ENCODE measurements at regions not wholly inside any gene's neighbourhood (a gene's known extent, or its start where the extent isn't known, plus 50 kb on each side); places are given as distances from the start of the nearest gene placed in this dataset.
"Not testable (repeated sequence)": the region's sequence is repeated elsewhere in the genome, so short reads cannot be mapped to it uniquely, and the experiment has no call there.

DNA sequence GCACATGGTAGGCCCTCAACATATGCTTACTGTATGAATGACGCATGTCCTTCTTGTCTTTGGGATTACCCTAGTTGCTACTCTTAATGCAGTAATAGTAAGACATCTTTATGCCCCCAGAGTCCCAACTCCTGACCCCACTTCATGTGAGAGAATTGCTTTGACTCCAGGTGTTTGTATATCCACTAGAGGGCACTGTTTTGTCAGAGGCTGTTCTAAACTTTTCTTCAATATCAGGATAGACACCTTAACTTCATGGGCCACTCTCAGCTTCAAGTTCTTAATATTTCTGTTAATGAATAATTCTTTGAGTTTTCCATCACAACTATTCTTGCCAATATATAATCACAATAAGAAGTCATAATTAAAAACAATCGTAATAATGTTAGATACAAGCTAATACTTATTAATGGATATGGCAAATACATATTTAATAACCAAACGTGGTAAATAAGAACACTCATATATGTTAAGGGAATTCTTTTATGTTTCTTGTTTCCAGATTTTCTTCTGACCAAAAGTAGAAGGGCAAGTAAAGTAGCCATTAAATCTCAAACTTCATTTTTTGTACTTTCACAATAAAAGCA, 337.2 kb upstream of the DNAJC19 start:
- DNase-seq, result no peak

DNA sequence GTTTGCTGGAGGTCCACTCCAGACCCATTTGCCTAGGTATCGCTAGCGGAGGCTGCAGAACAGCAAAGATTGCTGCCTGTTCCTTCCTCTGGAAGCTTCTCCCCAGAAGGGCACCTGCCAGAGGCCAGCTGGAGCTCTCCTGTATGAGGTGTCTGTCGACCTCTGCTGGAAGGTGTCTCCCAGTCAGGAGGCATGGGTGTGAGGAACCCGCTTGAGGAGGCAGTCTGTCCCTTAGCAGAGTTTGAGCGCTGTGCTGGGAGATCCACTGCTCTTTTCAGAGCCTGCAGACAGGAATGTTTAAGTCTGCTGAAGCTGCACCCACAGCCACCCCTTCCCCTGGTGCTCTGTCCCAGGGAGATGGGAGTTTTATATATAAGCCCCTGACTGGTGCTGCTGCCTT, 335.0 kb upstream of the DNAJC19 start:
- DNase-seq, result not testable (repeated sequence)

DNA sequence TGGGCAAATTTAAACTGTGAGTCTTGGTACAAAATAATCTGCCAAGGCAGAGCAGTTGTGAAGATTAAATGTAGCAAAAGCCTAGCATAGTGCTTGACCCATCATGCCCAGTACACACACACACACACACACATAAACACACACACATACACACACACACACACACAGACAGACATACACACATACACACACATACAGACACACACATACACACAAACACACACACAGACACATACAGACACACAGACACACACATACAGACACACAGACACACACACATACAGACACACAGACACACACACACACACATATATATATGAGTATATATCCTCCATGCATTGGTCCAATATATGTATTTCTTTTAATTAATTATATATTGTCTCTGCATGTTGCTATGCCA, 328.8 kb upstream of the DNAJC19 start:
- DNase-seq, result no peak

DNA sequence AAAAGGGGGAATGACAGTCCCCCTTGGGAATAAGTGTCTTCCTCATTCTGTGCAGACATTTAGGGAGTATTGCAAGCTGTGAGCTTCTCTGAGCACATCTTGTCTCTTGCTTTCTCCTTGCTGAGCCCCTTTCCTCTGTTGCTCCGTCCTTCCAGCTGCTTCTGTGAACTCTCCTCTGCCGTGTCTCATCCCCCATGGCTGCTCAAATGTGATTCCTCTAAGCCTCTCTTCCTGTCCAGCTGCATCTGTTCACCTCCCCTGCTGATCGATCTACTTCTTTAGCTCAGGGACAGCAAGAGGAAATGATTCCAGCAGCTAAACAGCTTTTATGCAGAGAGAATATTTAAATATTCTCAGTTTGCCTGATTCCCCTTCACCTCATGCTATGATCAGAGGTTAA, 328.0 kb upstream of the DNAJC19 start:
- DNase-seq, result no peak

DNA sequence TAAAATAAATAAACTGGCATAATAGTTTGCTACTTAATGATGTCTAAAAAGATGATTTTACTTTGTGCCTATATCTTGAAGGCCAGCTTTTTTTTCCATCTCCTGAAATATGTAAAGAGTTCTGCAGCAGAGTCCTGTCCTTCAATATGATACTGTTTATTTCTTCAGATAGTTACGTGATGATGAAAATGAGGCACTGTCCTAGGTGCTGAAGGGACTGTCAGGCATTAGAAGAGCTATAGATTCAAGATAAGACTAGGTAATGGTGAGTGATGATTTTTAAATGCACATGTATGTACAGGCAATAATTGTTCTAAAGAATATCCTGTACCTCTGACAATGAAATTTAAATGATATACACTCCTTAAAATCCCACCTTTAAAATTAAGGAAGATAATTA, 326.9 kb upstream of the DNAJC19 start:
- DNase-seq, result no peak

DNA sequence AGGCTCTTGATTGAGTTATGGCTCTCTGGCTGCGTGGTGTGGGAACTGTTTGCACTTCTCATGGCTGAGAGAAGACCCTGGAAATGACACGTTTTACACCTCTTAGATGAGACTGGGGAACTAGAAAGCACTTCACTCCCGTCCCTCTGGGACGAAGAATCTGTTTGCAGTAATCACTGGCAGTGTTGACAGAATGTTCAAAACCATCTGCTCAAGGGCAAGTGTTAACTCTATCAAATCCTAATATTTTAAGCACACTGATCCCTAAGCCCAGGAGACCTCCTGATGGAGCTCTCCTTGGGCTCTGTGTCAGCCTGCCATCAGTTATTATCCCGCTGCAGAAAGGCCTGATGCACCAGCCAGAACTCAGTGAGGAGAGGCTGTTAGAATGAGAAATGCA, 323.8 kb upstream of the DNAJC19 start:
- DNase-seq, result no peak

DNA sequence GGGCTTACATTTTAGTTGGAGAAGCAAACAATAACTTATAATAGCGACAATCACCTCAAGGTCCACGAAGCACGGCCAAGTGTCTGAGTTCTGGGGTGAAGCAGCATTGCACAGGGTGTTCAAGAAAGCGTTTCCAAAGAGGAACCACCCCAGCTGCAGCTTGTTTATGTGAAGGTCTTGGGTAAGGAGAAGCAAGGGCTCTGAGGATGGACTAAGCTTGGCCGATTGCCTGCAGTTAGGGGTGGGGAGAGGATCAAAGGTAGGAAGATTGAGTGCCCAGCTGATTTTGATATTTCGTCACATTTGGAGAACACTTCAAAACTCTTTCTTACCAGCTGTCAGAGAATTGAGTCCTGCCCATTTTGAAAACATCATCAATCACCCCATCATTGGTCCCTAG, 321.6 kb upstream of the DNAJC19 start:
- DNase-seq, result no peak

DNA sequence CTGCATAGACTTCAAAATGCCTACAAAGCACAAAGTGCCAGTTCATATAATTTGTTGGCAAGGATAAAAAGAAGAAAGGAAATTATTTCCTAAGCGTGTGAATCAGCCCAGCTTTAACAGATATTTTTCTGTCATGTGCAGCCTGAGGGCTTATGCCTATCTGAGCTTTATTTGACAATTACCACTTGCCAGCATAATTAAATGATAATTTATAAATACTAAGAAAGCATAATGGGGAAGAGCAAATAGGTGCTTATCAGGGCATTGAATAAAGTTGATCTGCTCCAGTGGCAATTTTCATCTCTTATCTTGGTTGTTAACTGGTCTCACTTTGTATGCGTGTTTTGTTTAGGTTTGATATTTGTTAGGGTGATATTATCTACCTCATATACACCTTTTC, 313.4 kb upstream of the DNAJC19 start:
- DNase-seq, result no peak

DNA sequence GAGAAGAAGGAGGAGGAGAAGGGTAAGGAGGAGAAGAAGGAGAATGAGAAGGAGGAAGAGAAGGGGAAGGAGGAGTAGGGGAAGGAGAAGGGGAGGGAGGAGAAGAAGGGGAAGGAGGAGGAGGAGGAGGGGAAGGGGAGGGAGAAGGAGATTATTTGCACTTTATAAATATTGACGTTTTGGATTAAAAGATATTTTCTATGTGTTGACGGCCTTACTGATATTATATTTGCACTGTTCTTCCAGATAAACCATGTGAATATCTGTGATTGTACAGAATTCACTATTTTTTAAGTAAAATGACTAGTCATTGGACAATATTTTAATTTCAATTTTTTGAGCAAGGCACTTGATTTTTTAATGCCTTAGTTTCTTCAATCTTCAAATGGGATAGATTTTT, 310.5 kb upstream of the DNAJC19 start:
- DNase-seq, result no peak

DNA sequence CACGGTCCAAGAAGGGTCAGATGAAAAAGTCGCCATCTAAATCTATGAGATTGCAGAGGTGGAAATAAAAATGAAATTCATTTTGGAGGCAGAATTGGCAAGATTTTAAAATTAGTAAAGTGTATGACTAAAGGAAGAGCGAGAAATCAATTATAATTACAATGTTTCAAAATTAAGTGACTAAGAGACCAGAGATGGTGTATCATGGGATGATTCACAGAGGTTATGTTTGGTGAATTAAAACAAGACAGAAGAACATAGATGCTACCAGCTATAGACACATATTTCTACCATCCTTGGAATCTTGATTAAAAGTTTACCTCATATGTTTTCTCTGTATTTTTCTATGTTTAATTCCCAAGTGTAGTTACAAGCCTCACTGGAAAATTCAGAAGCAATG, 308.9 kb upstream of the DNAJC19 start:
- DNase-seq, result no peak

DNA sequence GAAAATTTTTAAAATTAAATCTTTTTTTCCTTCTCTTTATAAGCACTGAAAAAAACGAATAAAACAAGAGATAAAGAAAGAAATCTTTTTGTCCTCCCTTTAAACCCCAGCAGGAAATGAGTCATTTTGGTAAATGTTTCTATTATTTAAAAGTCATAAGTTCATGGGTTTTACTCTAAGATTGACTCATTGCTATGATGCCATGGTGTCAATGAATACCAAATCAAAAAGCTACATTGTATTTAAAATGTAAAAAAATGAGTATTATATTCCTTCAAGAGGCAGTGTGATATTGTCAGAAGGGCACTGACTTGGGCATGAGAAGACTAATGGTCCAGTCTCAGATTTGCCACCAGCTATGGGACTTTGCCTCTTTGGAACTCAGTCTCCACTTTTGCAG, 303.4 kb upstream of the DNAJC19 start:
- no peak for DNase-seq

DNA sequence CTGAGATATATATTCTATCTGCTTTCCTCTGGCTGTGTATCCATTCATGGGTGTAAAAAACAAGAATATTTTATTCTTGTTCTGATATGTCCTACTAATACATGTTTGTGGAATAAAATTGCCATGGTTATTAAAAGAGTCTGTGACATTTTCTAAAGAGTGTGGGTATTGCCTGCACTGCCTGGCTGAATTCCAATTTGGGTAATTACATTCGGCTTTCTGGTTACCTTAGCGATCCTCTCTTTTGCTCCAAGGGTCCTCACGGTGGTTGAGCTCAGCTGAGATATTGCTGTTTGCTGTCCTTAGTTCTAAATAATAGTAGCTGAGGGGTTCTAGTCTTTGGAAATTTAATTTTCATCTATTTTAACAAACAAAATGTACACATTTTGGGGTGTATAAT, 301.4 kb upstream of the DNAJC19 start:
- DNase-seq, result no peak

DNA sequence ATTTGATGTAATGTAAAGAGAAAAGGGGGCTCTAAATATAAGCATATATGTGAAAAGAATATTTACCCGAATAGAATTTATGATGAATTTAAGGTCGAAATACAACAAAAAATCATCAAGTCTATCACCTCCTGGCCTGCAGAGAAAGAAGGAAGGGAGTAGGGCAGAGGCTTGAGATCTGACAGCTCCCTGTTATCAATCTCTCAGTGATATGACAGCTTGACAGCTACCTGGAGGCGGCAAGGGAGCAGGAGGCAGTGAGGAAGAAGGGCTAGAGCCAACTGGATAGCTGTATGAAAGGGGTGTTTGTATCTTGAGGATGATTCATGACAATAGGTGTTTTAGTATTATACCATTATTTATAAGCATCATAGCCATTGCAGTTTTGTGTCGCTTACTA, 299.8 kb upstream of the DNAJC19 start:
- no peak for DNase-seq

DNA sequence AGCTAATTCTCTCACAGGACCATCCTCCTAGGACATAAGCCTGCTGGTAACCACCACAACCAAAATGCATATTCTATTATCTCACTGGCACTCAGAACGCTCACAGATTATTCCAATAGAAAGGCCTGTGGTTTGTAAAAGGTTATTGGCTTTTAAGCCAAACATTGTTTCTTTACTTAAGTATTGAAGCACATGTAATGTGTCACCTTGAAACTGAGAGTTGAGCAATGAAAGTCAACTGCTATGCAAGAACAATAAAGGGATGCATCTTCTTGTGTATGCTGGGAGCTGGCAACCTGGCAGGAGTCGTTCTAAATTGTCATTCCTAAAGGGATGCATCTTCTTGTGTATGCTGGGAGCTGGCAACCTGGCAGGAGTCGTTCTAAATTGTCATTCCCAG, 298.6 kb upstream of the DNAJC19 start:
- no peak for DNase-seq

DNA sequence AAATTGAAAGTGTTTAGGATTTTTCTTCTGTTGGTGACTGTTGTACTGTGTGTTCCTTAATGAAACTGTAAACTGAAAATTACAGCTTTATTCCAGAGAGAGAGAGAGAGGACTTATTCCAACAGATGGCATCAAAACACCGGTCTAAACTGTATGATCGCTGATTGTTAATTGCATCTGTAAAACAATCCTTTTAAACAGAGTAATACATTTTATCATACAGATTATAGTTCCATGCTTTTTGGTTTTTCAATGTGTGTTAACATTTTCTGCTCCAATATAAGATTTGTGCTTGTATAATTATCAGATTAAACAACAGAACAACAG, 289.7 kb upstream of the DNAJC19 start:
- DNase-seq, result no peak

DNA sequence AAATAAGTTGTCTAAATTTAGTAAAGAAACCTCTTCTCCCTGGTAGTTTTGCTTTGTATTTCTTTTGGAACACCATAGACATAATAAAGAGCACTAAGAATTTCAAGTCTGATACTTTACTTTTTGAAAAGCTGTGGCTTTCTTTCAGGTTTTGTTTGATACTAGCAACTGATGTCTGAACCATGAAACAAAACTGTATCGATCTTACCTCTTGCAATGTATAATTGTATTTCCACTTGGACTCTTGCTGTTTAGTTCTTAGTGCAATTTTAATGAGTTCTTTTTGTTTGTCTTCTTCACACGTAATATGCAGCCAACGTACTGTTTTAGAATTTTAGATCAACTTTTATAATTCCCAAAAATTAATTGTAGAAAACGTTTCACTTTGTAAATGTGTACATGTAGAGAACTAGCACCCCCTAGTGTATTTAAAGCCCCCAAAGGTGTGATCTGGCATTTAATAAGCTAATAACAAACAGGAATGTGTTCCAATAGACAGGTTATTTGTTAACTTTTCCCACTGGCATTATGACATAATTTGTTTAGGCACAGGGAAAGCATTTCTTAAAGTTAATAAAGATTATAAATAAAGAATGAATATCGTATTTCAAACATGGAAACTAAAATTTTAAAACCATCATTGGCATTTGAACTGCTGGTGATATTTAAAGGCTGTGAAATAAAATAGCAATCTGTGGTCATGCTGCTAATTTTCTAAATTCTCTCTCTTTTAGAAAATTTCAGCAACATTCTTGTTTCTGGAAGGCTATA, 289.1 kb upstream of the DNAJC19 start:
- no peak for DNase-seq

DNA sequence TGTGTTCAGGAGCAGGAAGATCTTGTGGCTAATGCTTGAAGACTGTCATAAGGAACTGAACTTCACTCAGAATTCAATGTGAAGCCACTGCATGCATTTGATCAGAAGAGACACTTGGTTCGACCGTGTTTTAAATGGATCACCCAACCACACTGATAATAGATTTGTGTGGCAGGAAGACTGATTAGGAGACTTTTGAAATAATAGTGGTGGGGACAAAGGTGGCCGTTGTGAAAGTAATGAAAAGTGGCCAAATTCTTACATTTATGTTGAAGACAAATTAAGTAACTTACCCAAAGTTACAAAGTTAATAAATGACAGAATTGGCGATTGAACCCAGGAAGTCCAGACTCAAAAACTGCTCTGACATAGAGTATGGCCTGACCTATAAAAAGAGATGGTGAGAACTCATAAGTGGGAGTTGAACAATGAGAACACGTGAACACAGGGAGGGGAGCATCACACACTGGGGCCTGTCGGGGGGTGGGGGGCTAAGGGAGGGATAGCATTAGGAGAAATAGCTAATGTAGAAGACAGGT, 286.9 kb upstream of the DNAJC19 start:
- DNase-seq, result no peak

DNA sequence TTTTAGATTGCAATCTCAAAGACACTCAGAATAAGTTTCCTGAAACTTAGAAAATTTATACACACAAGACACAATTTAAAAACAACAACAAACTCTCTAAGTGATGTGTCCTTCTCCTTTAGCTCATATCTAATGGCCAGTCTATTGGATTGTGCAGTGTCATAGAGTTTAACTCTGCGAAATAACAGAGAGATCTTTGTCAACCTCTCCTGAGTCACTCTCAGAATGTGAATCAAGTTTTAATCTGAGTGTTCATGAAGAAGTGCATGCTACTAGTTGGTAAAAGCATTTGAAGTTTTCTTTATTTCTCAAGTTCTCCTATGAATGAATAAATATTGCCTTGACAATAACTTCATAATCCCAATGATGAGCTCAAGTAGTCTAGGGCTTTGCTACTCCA, 284.5 kb upstream of the DNAJC19 start:
- DNase-seq, result no peak

DNA sequence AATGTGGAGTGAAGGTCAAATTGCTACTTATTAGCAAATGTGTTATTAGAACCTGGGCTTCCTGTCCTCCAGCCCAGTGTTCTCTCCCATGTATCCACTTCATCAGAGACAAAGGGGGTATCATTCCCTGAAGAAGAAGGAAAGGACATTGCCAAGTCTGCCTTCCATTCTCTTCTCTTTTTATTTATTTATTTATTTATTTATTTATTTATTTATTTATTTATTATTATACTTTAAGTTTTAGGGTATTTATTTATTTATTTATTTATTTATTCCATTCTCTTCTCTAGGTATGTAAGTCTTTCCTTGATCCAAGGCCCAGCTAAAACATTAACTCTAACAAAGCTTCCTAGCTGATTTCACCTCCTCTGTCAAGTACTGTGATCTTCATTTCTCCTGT, 277.8 kb upstream of the DNAJC19 start:
- no peak for DNase-seq

DNA sequence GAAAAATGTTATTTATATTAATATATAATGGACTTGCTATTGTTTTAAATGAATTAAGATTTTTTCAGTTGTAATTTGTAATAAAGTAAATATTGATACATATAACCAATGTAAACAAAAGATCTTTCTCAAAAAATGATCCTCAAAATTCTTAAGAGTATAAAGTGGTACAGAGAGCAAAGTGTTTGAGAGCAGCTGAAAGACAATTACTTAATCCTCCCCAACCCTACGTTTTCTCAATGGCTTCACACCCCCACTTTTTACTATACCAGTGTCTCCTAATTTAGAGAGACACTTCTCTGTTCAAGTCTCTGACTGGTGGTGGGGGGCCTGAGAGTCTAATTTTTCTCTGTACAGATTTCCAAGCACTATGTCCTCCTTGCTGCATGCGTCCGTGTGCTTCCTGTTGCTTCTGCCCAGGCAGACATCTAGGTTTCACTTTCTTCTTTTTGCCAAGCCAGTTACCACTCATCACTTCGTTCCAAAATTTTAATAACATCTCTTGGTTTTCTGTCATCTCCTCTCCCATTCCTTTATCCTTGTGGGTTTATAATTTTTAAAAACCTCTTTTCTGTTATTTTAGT, 276.3 kb upstream of the DNAJC19 start:
- no peak for DNase-seq

DNA sequence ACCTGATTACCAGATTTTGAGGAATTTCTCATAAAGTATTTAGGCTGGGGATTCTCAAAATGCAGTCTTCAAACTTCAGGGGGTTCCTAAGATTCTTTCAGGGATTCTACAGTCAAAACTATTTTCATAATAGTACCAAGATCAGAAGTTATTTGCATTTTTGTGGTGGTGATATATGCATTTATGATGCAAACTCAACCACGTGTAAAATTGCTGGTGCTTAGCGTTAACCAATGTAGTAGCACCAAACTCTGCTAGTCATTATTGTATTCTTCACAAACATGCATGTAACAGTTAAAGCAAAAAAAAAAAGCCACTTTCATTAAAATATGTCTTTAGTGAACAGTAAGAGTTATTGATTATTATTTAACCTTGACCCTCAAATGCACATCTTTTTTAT, 274.9 kb upstream of the DNAJC19 start:
- DNase-seq, result no peak

DNA sequence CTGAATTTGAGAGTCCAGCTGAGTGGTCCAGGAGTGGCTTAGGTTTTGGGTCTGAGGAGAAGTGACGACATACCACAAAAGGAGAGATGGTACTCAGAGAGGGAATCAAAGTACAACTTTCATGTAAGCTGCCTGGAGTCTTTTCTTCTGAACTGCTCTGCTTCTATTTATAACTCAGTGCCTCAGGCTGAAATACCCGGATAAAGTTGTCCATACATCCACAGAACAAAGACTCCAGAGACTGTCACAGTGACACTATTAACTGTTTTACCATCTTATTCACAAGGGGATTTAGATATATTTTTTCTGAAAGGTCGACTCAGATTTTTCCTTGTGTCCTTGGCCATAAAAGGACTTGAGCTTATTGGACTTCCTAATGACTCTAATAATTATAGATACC, 264.3 kb upstream of the DNAJC19 start:
- DNase-seq, result no peak

DNA sequence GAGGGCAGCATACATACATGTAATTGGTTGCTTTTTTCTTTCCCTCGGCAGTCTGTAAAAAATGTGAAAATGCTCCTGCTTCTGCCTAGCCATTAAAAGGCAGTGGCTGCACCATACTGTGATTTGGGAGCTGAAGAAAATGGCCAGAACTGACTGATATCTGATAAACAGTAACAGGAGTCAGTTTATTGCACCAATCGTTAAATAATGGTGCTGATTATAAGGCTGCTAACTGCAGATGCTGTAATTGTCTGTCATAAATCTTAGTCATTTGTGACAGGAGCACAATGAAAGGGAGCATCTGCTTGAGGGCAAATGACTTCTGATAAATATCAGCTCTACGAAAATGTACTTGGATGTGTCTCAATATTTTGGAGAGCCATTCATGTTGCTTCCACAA, 263.1 kb upstream of the DNAJC19 start:
- no peak for DNase-seq

DNA sequence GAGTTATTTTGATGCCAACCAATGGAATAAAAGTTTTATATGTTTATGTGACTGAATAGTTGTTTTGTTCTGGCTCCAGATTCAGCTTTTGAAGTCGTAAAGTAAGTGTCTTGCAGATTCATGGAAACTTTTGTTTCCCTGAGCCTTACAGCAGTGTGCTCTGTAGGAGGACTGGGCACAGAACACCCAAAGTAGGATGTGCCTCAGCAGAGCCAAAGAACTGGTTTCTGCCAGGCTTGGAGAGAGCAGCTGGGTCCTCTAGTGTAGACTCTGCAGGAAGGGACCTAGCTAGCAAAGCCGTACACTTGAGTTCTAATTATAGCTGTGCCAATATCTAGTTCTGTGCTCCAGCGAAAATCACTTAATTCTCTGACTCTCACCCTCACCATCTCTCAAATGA, 261.2 kb upstream of the DNAJC19 start:
- no peak for DNase-seq

DNA sequence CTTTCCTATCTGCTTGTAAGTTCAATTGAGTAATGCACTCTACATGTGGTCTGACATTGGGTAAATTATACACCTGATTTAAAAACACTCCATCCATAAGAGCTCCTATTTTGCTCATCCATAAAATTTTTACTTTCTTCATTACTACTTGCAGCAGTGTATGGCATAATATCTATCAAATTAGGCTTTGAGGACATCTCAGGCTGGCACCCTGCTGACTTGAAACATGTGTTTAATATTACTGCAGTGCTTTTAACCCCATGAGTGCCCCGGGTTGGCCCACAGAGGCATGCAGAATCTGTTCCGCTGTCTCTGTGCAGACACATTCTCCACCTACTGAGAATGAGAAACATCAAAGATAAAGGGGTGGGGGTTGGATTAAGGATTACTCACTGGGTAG, 249.9 kb upstream of the DNAJC19 start:
- no peak for DNase-seq

Data from stimulated activated CD4-positive, alpha-beta T cell treated with anti-CD3 and anti-CD28 coated beads, Interleukin-4, amount 100 ng/mL, for 4 hours (primary cell).